OCI-LY1 (cell line): ENCODE measurements at regions not wholly inside any gene's neighbourhood (a gene's known extent, or its start where the extent isn't known, plus 50 kb on each side); places are given as distances from the start of the nearest gene placed in this dataset.

Experiments
- CTCF ChIP-seq: fragments of 200-600 bp; sonication (generic), shearing (Covaris generic); IDR thresholded peaks from 2 replicates; pipeline ENCODE4 v1.5.1; 2017; ENCODE audit warnings: mild to moderate bottlenecking, antibody characterized with exemption, low read length, moderate library complexity, mixed read lengths
- EZH2 ChIP-seq: fragments of 200-600 bp; sonication (generic), shearing (Covaris generic); IDR thresholded peaks from 2 replicates; pipeline ENCODE4 v1.8.0; 2017; ENCODE audit warnings: borderline replicate concordance, mixed run types, mild to moderate bottlenecking, antibody characterized with exemption, low read length, moderate library complexity, mixed read lengths

GRCh38 chrX:121260596-121261240 lies 213.3 kb downstream of the GLUD2 start:
- TF ChIP-seq CTCF (no peak), EZH2 (no peak)
